SW 1271 (cell line): ENCODE measurements at regions not wholly inside any gene's neighbourhood (a gene's known extent, or its start where the extent isn't known, plus 50 kb on each side); places are given as distances from the start of the nearest gene placed in this dataset.

Experiments
- DNase-seq, 2 experiments: peaks; one replicate each; lab custom pipeline; 2025; lab: John Stamatoyannopoulos, UW

DNA sequence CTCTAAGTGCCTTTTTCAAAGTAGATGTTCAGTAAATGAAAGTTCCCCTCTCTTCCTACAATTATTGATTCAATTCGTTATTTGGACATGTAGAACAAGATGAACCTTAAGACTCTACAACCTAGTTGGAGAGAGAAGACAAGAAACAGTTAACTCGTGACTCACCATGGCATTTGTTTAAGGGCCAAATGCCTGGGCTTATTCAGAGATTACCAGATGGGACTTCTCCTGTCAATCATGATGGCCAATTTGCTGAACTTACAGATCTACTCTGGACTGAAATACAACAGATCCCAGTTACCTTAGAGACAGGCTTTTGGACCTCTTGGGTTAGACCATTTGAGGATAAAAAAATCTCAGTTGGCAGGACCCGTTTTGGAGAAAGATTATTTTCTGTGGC is 93.5 kb downstream of the C1orf94 start:
- DNase-seq: no peak

DNA sequence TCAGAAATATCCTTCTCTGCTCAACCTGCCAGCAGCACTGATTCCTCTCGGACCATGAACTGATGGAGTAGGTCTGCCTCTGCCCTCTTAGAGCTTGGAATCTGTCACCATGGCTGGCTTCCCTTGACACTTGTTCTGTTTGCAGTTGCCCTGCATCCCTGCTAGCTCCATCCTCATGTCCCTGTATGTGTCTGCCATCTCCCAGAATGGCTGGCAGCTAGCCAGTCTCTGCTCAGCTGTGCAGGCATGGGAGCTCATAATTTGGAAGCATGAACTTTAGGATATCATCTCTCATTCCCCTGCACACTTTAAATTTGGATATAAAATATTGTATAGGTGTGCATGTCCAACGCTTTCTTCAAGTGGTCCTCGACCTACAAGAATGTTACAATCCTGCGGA is 95.4 kb downstream of the C1orf94 start:
- DNase-seq: no peak

DNA sequence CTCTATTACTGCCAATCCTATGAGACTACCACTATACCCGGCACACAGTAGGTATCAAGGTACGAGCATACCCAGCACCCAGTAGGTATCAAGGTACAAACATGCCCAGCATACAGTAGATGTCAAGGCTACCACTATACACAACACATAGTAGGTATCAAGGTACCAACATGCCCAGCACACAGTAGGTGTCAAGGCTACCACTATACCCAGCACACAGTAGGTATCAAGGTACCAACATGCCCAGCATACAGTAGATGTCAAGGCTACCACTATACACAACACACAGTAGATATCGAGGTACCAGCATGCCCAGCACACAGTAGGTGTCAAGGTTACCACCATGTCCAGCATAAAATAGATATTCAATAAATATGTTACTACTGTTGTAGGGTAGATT is 98.4 kb downstream of the C1orf94 start:
- DNase-seq: no peak

DNA sequence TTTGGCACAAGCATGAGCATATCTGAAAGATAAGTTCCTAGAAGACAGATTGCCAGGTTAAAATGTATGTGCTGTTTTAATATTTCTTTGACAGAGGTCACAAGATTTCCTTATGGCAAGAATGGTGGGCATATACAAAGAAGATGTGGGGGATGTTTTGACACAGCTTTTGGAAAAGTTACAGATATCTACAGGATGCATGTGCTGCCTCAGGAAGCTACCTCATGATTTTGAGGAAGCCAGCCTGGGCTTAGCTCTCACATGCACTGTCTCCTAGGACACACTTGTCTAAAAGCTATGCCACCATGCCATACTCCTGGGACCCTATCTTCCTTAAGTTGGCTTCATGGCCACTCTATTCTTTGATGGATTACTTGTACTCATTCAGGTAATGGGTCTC is 99.9 kb downstream of the C1orf94 start:
- no peak for DNase-seq

DNA sequence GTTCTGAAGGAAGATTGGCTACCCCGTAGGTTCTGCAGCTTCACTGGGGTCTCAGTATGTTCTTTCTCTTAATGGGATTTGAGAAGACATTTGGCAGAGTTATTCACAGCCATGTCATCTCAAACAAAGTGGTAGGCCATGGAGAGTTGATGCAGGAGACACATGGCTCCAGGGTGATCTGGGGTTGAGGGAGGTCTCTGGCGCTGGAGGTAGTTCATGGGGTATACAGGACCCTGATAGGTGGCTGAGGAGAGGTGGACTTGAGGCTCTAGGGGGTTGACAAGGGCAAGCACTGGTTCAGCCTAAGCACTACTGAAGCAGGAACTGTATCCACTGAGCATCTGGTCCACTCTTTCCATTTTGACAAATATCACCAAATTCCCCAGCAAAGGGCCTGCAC is 100.4 kb downstream of the C1orf94 start:
- DNase-seq: no peak

DNA sequence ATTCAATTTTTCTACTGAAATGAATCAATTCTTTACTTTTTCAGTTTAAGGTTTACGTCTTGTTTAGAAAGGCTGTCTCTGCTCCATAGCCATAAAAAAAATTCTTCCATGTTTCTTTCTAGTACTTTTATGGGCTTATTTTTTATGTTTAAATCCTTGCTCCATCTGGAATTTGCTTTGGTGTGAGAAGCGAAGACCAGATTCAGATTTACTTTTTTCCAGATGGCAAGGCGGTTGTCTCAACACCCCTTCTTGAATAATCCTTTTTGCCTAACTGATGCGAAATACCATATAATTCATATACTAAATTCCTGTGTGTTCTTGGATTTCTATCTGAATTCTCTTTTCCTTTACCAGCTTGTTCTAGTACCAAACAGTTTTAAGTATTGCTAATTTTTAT is 101.5 kb downstream of the C1orf94 start:
- DNase-seq: no peak

DNA sequence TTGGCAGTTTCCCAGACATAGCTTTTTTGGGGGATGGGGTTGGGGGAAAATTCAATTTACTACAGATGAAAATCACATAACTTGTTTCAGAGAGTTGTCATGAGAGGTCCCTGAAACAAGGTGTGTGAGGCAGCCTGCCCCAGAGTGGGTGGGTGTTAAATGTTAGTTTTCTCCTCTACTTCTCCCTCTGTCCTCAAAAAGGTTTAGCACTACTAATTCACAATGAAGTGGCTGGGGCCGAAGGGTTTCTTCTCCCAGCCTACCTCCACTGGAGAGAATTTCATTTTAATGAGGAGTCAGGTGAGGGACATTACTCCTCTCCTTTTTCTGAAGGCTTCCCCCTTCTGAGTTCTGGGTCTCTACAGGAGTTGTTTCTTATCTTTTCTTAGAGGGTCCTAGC is 103.3 kb downstream of the C1orf94 start:
- DNase-seq: no peak

DNA sequence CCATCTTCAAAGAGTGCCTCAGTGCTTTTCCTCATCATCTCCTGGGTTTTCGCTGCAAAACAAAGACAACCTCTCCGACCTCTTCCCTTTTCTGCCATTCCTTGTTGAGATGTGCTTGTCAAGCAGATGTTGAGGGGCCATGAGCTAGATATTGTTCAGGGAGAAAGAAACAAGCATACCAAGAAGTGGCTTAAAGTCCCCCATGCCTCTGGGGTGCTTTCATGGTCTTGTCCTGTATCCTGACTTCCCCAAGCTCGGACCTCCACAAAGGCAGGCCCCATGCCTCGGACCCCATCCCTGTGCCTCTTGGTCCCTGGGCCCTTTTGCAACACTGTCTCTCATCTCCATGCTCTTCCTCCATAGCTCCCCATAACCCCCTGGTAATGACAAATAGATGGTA is 103.8 kb downstream of the C1orf94 start:
- DNase-seq: no peak

DNA sequence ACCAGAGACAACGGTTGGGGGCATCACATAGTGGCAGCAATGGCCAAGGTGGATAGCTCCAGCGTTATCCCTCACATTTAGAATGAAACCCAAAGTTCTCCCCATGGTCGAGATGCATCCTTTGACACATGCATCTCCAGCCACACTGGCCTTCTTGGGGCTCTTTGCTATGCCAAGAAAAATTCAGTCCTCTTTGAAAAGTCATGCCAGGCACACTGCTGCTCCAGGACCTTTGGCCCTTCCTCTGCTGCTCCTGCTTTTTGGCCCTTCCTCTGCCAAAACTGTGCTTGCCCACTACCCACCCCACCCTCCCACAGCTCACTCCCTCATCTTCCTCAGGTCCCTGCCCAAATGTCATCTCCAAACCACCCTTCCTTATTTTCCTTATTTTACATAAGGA is 106.4 kb downstream of the C1orf94 start:
- no peak for DNase-seq

DNA sequence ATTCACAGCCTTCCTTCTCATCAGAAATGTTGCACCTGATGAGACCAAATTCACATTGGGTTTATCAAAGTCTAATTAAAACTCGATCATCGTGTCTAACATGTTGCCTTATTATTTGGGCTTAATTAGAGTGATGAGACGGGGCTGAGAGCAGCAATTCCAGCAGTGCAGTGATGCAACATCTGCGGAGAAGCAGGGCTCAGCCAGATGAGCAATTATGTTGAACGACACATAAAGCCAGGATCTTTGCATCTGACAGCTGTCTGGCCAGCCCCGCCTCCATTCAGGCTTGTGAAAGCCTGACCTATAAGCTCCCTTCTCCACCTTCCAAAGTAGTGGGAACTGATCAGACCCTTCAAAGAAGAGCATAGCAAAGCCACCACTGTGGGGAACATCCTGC is 109.8 kb downstream of the C1orf94 start:
- DNase-seq: no peak

DNA sequence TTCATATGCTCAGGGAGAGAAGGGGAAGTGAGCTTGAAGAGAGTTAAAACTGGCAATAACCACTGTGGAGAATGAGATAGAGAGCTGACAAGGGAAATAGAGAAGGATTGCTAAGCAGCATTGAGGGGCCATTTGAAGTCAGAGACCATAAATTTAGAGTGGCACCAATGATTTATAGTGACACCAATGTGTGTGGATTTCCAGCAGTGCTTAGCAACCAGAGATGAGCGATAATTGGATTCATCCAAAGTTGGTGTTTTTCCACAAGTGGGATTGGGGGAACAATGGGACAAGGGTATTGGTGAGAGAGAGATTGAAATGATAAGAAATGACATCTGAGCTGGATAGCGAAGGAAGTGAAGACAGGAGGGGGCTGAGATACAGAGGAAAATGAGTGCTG is 114.1 kb downstream of the C1orf94 start:
- no peak for DNase-seq

DNA sequence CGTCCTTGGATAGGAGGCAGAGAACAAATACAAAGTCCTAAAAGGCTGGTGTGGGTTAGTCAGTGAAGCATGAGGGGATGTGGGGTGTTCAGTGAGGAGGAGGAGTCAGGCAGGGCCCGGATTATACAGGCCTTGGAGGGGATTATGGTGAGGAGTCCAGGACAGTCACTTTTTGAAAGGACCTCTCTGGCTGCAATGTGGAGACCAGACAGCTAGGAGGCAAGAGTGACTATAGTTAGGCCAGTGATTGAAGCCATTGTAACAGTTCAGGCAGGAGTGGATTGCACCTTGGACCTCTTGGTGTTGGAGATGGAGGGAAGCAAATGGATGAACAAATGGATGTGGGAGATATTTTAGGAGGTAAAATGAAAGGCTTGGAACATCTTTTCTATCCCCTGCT is 115.8 kb downstream of the C1orf94 start:
- DNase-seq: no peak

DNA sequence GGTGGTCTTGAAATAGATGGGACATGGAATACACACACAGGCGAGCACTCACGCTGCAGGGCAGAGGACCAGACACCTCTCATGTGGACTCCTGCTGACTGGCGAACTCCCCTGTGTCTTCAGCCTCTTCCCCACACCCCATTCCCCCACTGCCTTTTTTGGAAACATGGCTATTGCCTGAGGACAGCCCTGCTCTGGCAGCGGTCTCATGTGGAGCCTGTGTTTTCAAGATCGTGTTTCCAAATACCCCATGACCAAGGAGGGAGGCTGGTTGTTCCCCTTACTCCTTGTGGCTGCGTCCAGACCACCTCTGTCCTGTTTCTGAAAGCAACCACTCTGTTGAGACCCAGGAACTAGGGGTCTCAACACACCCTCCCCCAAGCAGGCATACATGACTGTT is 119.4 kb downstream of the C1orf94 start:
- no peak for DNase-seq

DNA sequence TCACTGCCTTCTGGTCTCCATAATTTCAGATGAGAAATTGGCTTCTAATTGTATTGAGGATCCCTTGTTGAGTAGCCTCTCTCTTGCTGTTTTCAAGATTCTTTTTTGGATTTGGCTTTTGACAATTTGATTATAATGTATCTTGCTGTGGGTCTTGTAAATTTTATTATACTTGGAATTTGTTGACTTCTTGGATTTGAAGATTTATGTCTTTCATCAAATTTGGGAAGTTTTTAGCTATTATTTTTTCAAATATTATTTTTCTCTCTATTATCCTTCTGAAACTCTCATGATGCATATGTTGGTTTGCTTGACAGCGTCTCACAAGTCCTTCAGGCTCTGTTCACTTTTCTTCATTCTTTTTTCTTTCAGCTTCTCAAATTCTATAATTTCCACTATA is 126.1 kb downstream of the C1orf94 start:
- DNase-seq: no peak

DNA sequence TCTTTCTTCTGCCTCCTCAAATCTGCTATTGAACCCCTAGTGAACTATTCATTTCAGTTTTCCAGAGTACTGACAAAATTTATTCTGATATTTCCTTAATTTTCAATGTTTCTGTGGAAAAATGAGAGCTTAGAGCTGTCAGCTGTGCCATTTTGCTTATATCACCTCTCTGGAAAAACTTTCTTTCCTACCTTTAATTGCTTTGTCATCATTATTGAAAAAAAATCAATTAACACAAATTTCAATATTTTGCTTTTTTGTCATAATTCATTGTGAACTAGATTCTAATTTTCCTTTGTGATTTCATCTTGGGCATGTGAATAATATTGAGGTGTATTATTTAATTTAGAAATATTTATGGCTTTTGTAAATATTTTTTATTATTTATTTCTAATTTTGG is 126.5 kb downstream of the C1orf94 start:
- no peak for DNase-seq

DNA sequence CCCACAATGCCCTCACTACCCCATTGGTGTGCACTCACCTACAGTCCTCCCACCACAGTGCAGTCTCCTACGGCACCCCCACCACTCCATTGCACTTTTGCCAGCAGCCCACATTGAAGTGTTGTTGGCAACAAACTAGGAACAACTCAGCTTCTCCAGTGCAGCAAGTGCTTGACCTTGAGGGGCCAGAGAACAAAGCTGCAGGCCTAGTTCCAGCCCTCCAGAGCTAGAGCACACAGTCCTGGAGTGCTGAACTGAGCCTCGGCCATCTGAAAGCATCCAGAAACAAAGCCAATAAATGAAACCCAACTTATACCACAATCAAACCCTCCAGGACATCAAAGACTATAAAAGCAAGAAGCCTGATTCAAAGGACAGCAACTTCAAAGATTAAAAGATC is 129.9 kb downstream of the C1orf94 start:
- no peak for DNase-seq

DNA sequence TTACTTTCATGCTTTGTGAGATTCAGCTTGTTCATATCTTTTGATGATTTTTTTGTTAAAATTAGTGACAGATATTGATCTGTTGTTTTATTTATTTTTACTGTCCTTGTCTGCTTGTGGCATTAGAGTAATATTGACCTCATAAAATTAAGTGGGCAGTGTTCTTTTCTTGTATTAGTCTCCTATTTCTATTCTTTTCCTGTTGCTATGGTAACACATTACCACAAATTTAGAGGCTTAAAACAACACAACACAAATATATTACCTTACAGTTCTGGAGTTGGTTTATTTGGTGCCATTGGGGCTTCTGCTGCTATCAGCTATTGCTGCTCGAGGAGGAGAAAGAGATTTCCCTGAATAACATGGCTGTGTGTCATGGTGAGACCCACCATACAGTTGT is 135.7 kb downstream of the C1orf94 start:
- DNase-seq: no peak

DNA sequence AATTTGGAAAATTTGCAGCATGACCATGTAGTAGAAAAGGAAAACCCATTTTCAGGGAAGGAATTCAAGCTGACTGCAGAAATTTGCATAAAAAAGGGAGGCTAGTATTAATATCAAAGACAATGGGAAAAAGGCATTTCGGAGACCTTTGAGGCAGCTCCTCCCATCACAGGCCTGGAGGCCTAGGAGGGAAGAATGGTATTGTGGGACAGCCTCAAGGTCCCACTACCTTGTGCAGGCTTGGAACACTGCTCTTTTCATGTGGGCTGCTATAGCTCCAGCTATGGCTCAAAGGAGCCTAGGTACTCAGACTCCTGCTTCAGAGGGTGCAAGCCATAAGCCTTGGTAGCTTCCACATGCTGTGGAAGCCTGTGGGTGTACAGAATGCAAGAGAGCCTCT is 139.3 kb downstream of the C1orf94 start:
- DNase-seq: no peak

DNA sequence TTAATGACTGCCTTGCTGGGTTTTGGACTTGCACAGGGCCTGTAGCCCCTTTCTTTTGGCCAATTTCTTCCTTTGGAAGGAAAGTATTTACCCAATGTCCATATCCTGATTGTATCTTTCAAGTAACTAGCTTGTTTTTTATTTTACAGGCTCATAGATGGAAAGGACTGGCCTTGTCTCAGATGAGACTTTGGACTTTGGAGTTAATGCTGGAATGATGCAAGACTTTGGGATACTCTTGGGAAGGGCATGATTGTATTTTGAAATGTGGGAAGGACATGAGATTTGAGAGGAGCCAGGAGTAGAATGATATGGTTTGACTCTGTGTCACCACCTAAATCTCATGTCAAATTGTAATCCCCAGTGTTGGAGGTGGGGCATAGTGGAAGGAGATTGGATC is 140.1 kb downstream of the C1orf94 start:
- no peak for DNase-seq

DNA sequence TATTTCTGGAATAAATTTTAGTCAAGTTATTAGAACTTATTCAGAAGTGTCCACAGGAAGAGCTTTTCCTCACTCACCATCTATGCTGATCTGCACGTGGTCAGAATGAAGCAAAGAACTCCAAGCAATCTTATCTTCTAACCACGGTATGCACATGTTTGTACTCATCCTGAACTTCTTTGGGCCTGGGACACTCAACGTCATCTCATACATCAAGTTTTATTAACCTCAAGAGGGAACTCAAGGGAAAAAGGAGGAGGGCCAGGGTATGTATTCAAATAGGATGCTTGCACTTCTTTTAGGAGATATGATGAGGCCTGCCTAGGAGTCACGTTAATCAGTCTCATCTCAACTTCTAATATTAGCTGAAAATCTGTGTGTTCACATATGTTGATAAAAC is 142.5 kb downstream of the C1orf94 start:
- DNase-seq: no peak

DNA sequence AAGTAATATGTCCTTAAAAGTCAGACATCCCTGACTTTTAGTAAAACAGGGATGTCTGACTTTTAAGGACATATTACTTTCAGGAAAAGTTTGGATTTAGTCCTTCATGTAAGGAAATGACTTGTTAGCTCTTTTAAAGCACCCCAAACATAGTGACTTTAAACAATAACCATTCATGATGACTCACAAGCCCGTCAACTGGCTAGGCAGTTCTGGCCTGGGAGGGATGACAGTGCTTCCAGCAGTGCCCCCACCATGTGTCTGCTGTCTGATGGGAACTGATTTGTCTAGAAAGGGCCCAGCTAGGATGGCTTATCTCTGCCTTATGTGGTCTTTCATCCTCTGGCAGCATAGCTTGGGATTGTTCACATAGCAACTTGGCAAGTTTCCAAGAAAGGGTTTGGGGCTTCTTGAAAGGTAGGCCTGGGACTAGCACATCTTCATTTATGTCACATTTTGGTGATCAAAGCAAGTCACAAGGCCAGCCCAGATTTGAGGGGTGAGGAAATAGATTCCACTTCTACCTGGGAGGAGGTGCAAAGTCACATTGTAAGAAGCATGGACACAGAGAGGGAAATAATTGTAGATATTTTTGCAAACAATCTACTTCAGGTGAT is 143.5 kb downstream of the C1orf94 start:
- no peak for DNase-seq

DNA sequence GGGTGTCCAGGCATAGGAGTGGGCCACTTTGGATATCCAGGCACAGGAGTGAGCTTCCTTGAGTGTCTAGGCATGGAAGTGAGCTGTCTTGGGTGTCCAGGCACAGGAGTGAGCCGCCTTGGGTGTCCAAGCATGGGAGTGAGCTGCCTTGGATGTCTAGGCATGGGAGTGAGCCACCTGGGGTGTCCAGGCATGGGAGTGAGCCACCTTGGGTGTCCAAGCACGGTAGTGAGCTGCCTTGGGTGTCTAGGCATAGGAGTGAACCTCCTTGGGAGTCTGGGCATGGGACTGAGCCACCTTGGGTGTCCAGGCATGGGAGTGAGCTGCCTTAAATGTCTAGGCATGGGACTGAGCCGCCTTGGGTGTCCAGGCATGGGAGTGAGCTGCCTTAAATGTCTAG is 146.3 kb downstream of the C1orf94 start:
- DNase-seq: no peak

DNA sequence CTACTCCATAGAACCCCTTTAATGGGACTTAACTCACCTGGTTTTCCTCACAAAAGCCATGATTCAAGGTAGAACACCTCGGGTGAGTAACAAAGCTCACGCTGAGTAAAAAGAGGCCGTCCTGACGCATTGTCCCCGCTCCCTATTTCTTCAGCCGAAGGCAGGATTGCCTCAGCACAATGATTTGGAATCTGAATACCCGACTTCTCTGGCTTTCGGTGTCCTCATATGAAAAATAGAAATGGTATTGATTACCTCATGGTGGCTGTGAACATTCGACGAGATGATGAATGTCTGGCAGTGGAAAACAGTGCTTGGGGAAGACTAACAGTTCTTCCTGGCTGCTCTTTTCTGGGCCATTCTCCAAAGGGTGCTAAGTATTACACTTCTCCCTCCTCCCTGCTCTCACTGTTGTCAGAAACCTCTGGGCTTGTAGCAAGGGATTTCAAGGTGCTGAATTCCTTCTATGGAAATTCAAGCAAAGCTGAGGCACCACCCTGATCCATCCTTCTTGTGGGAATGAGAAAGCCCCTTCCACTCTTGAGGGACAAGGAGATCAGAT is 148.3 kb downstream of the C1orf94 start:
- no peak for DNase-seq

DNA sequence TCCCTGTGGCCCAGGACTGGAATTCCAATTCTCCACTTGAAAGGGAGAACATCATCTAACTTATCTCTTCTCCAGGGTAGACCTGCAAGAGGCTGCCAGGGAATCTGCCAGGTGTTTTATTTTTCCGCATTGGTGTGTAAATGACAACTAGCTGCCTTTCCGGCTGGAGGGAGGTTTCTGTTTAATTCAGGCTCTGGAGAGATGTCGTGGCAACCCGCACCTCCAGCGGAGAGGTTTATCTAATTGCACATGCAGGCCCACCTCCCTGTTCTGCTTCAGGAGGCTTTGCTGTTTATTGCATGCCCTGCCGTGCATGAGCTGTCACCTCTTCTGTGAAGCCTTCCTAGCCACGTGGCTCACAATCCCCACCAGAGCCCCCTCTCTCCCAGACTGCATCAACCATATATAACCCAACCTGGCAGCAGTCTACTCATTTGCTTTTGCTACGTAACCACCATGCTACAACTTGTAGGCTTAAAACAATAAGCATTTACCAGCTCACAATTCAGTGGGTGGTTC is 151.6 kb downstream of the C1orf94 start:
- no peak for DNase-seq
